ENCODE measurements at regions not wholly inside any gene's neighbourhood (a gene's known extent, or its start where the extent isn't known, plus 50 kb on each side); places are given as distances from the start of the nearest gene placed in this dataset.

DNA sequence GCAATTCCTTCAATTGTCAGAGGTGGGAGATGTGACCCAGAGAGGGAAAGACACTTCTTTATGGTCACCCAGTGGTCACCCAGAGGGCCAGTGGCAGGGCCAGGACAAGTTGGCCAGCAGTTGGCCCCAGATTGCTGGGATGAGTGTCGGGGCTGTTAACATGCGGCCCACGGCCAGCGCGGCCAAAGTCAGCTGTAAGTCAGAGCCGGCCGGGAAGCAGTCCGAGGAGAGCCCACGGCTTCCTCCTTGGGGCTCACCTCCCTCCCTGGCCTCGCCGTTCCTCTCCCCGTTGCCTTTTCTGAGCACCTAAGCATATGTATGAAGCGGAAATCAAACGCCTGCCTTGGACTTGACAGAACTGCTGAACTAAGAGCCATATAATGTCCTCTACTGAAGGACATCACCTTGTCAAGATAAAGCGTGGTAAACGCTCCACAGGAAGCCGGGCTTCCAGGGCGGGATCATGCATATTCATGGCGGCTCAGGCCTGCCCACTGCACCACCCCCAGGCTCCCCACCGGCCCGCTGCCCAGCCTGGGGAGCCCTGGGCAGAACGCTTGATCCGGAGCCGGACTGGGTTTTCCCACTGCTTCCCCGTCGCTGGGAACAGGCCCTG, 245.4 kb upstream of the POU3F1 start (continued):
- TF ChIP-seq, protein P1, sequence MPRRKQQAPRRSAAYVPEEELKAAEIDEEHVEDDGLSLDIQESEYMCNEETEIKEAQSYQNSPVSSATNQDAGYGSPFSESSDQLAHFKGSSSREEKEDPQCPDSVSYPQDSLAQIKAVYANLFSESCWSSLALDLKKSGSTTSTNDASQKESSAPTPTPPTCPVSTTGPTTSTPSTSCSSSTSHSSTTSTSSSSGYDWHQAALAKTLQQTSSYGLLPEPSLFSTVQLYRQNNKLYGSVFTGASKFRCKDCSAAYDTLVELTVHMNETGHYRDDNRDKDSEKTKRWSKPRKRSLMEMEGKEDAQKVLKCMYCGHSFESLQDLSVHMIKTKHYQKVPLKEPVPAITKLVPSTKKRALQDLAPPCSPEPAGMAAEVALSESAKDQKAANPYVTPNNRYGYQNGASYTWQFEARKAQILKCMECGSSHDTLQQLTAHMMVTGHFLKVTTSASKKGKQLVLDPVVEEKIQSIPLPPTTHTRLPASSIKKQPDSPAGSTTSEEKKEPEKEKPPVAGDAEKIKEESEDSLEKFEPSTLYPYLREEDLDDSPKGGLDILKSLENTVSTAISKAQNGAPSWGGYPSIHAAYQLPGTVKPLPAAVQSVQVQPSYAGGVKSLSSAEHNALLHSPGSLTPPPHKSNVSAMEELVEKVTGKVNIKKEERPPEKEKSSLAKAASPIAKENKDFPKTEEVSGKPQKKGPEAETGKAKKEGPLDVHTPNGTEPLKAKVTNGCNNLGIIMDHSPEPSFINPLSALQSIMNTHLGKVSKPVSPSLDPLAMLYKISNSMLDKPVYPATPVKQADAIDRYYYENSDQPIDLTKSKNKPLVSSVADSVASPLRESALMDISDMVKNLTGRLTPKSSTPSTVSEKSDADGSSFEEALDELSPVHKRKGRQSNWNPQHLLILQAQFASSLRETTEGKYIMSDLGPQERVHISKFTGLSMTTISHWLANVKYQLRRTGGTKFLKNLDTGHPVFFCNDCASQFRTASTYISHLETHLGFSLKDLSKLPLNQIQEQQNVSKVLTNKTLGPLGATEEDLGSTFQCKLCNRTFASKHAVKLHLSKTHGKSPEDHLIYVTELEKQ (CRISPR knock-in tag; IDR thresholded peaks at IDR 0.05), result no peak
- no peak for TF ChIP-seq RBM34 (IDR thresholded peaks at IDR 0.05; ENCODE audit: borderline replicate concordance, insufficient read depth, low read length)
- TF ChIP-seq, protein P2, sequence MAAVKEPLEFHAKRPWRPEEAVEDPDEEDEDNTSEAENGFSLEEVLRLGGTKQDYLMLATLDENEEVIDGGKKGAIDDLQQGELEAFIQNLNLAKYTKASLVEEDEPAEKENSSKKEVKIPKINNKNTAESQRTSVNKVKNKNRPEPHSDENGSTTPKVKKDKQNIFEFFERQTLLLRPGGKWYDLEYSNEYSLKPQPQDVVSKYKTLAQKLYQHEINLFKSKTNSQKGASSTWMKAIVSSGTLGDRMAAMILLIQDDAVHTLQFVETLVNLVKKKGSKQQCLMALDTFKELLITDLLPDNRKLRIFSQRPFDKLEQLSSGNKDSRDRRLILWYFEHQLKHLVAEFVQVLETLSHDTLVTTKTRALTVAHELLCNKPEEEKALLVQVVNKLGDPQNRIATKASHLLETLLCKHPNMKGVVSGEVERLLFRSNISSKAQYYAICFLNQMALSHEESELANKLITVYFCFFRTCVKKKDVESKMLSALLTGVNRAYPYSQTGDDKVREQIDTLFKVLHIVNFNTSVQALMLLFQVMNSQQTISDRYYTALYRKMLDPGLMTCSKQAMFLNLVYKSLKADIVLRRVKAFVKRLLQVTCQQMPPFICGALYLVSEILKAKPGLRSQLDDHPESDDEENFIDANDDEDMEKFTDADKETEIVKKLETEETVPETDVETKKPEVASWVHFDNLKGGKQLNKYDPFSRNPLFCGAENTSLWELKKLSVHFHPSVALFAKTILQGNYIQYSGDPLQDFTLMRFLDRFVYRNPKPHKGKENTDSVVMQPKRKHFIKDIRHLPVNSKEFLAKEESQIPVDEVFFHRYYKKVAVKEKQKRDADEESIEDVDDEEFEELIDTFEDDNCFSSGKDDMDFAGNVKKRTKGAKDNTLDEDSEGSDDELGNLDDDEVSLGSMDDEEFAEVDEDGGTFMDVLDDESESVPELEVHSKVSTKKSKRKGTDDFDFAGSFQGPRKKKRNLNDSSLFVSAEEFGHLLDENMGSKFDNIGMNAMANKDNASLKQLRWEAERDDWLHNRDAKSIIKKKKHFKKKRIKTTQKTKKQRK (IDR thresholded peaks at IDR 0.05; ENCODE audit: borderline replicate concordance, low read depth, low read length), result no peak
- TF ChIP-seq SP1 (CRISPR knock-in tag; IDR thresholded peaks at IDR 0.05), result no peak
- TF ChIP-seq CHD7 (IDR thresholded peaks at IDR 0.05; ENCODE audit: low read depth, low read length), result no peak
- TF ChIP-seq SREBF2 (CRISPR knock-in tag; IDR thresholded peaks at IDR 0.05), result no peak
- peak; percentile 55; the same call in 1 of the 2 replicates for TF ChIP-seq ZNF589 (CRISPR knock-in tag; IDR thresholded peaks at IDR 0.05; ENCODE audit: low read depth)
- TF ChIP-seq SOX6 (IDR thresholded peaks at IDR 0.05), result no peak
- peak; percentile 20; the same call in 1 of the 2 replicates for TF ChIP-seq ZNF76 (CRISPR knock-in tag; IDR thresholded peaks at IDR 0.05; ENCODE audit: borderline replicate concordance)

Measured in K562 (cell line).